GM18499 (cell line): ENCODE measurements at regions not wholly inside any gene's neighbourhood (a gene's known extent, or its start where the extent isn't known, plus 50 kb on each side); places are given as distances from the start of the nearest gene placed in this dataset.

Experiments used
- ATAC-seq: cut with Tn5 transposase; IDR thresholded peaks from one replicate; pipeline ENCODE4 v1.9.1; 2021; ENCODE audit warnings: moderate number of reproducible peaks; ENCODE audit not compliant: insufficient read depth, unreplicated experiment

GRCh38 chr2:180190851-180191250 is 183.8 kb upstream of the CWC22 start:
- ATAC-seq = no peak

DNA sequence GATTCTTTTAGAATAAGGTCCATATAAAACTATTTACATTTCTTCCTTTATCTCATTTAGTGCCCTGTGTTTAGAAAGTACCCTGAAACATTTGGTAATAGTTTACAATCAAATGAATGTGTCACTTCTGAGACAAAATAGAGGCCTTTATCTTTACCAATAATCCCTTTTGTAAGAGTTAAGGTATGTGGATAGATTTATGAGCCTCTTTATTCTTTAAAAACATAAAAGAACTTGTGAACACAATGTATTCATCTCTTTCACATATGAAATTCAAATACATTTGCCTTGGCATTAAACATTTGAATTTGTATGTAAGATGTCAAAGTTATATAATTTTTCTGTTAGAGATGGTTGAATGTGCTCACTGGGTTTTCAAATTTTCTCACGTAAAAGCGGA is 180.5 kb upstream of the CWC22 start:
- no peak for ATAC-seq

DNA sequence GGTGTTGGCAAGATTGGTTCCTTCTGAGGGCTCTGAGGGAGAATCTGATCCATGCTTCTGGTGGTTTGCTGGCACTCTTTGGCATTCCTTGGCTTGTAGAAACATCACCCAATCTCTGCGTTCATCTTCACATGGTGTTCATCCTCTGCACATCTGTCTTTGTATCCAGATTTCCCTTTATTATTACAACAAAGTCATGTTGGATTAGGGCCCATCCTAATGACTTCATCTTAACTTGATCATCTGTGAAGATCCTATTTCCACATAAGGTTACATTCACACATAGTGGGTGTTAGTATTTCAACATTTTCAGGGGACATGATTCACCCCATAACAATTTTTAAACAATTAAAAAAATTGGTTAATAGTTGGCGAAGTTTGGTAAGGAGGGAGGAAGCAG is 177.4 kb upstream of the CWC22 start:
- no peak for ATAC-seq

- ATAC-seq = no peak
Observed at GRCh38 chr2:180180511-180180910, 173.4 kb upstream of the CWC22 start.

DNA sequence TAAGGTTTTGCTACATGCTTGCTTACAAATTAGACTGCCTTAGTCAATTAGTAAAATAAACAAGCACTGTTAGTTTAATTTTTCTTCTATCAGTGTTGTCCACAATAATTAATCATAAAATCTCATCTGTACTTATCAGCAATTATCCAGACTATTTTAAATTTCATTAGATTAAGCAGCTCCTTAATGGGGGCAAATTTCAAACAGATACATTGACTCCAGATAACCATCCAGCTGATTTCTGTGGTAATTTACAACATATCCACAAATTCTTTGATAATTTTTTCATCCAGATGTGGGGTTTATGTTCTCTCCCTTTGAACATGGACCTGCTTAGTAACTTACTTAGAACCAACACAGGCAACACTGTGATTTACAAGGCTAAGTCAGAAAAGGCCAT is 170.4 kb upstream of the CWC22 start:
- ATAC-seq = no peak

GRCh38 chr2:180175736-180176135 is 168.6 kb upstream of the CWC22 start:
- no peak for ATAC-seq

- ATAC-seq = no peak
Observed at GRCh38 chr2:180174580-180174979, 167.5 kb upstream of the CWC22 start.

- ATAC-seq = no peak
Observed at GRCh38 chr2:180169474-180169873, 162.4 kb upstream of the CWC22 start.

DNA sequence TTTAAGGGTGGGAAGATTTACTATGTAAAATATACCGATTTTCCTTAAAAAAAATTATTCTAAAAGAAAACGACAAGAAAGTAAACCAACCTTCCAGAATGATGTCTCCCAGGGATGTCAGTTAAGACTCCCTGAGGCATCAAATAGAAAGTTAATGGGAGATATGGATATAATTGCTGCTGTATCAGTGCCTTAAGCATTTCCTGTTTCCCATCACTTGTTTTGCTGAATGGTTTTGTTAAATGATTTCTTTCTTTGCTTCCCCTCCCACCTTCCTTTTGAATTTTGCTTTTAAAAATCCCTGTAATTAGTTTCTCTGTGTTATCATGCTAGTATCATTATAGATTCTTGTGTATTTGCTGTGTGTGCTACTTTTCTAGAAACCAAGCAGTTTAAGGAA is 154.3 kb upstream of the CWC22 start:
- no peak for ATAC-seq

- ATAC-seq = no peak
Observed at GRCh38 chr2:180159921-180160320, 152.8 kb upstream of the CWC22 start.

DNA sequence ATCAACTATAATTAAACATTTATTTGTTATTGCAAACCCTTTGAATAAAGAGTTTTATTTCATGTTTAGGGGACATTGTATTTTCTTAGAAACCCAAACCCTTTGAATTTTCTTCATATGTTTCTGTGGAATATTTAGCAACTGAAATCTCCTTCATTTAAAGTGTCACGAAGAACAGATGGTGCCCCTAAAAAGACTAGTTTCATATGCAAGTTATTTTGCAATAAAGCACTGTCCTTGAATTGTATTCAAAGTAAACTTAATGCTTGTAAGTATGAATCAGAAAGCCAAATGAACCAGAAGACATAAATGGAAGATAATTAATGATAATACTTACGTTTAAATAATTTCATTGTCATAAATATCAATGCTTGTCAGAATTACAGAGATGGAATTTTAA is 151.9 kb upstream of the CWC22 start:
- ATAC-seq = no peak

DNA sequence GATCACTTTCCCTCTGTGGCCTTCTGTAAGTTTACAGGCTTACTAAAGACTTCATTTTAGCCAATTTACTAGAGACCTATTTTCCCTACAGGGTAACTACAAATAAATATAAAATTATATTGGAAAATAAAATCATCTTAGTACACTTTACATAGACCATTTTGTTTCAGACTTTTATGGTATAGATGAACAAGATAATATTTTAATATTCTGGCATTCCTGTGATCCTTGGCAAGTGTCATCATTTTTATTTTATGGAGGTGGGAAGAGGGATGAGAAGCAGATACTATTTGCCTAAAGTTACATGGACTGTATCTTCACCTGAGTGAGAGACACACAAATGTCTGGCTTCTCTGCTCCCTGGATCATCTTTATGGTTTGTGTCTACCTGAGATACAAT is 149.6 kb upstream of the CWC22 start:
- ATAC-seq = no peak

DNA sequence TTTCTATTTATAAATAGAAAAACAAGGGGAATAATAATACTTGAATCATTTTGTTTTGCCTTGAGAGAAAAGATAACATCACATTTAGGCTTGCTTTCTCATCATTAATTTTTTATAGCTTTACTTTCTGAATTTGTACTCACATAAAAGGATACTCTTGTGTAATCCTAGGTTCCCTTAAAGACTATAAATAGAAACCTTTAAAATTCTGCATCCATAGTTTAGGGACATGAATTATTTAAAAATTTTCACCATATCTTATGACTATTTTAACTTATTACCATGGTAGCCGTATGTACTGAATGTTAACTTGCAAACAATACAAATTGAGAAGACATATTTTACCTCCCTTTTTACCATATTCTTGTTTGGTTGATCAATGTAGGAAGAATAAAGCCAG is 143.5 kb upstream of the CWC22 start:
- no peak for ATAC-seq

DNA sequence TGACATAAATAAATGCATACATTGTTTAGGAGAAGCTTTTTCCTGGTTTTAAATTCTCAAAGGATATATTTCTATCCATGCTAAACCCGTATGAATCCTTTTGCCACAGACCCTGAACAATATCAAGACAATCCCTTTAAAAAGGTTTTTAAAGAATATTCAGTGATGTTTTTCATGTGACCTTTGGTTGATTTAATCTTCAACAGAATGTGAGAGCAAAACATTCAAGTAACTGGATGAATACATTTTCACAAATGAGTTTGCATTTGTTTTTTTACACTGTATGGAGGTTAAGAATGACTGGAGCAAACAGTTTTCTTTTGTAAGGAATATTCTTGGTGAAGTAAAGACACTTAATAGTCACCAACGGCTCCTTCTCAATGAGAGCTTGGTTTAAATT is 139.4 kb upstream of the CWC22 start:
- no peak for ATAC-seq

DNA sequence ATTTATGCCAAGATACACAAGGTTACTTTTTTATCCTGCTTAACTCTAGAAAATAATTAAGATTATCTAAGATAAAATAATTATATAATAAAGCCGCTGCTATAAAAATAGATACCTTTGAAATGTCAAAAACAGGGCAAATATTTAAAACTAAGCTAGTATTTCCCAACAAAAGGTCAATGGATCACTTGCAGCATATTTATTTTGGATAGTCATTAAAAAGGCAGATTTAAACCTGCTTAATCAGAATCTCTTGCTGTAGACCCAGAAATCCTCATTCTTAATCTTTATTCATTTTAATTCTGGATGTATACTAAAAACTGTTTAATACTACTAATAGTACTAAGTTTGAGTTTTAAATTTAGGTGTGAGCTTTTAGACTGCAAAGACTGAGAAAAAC is 139.0 kb upstream of the CWC22 start:
- no peak for ATAC-seq

DNA sequence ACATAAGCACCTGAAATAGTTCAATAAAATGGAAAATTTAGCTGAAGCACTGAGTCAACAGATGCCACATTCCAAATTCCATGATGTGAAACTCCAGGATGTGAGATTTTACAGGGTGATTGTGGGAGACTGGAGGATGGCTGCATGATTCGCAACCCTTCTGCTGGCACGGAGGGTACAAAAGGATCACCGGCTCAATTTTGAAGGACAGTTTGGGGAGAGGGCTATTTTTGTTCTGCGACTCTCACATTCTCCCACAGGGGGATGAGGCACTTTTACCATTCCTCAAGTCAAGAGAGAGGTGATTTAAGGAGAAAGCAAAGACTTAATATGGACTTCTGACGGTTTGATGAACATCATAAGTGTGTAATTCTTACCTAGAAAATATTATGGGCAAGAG is 138.1 kb upstream of the CWC22 start:
- ATAC-seq = no peak

DNA sequence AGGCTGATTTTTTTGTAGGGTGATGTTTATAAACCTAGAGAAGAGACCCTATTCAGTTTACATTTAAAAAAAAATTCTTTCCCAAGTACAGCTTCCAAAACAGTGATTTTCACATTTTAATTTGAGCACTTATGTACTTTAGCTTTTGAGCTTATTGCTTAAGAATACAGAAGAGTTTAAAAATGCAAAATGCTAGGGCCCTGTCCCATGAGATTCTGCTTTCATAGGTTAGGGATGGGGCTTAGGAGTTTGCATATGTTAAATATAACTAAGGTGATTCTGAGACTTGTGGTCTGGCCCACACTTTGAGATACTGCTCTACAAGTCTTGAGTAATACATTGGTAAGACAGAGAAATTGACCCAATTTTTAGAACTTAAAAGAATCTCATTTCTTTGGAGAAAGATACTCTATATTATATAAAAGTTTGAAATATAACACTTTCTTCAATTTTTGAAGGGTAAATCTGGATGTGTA is 137.3 kb upstream of the CWC22 start:
- no peak for ATAC-seq

GRCh38 chr2:180143633-180144337 is 136.7 kb upstream of the CWC22 start:
- ATAC-seq = no peak

DNA sequence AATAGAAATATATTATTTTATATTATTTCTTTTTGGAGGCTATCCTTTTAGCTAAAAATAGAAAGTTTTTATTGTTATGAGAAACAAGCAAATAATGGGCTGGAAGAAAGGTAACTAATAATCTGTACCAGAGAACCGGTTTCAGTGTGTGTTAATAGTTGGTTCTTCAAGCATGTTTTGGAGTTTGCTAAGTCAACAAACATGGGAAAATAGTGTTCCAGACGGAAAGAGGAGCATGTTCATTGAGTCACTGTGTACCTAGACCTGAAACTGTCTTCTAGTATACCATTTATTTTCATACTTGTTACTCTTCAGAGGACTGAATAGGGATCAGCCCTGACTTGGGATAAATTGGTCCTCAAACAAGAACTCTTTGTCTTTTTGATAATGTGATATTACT is 134.5 kb upstream of the CWC22 start:
- no peak for ATAC-seq

GRCh38 chr2:180133736-180134135 is 126.6 kb upstream of the CWC22 start:
- no peak for ATAC-seq

DNA sequence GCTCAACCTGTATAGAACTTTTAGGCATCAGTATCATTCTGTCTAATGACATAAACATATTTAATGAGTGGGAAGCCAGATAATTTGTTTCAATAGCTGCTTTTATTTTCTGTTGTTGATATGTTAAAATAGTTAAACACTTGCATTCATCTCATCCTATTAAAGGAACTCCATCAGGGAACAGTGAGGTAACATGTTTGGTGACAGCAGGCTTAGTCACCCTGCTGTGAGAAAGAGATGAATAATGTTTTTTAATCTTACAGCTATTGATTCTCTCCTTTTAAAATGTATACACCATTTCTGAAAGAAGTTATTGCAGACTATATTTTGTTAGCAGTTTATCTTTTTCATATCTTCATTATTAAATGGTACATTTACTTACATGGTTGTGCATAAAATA is 123.3 kb upstream of the CWC22 start:
- no peak for ATAC-seq

GRCh38 chr2:180128861-180129260 is 121.8 kb upstream of the CWC22 start:
- no peak for ATAC-seq
